GM23338 (cell line): ENCODE measurements at regions not wholly inside any gene's neighbourhood (a gene's known extent, or its start where the extent isn't known, plus 50 kb on each side); places are given as distances from the start of the nearest gene placed in this dataset.

ENCODE experiments used
- ATAC-seq: fragments of 200-7000 bp; cut with Tn5 transposase; 3 replicates; pipeline ENCODE4 v1.9.1; 2020
- DNase-seq: peaks from one replicate; pipeline ENCODE4 v3.0.0-alpha.2; 2015; ENCODE audit warnings: low spot score
- H2AFZ ChIP-seq: fragments of 200-600 bp; sonication (generic); 2 replicates; pipeline ENCODE4 v1.8.0; 2016; ENCODE audit warnings: antibody characterized with exemption, mild to moderate bottlenecking, moderate library complexity
- H3F3A ChIP-seq: fragments of 200-600 bp; sonication (generic); replicated peaks from 2 replicates; pipeline ENCODE4 v1.8.0; 2017; ENCODE audit warnings: antibody characterized with exemption, mixed run types, low read depth
- H3K27ac ChIP-seq: fragments of 200-600 bp; sonication (generic); 2 replicates; pipeline ENCODE4 v1.6.1; 2016; ENCODE audit warnings: low read depth
- H3K27me3 ChIP-seq: fragments of 200-600 bp; sonication (generic); 2 replicates; pipeline ENCODE4 v1.8.0; 2016; ENCODE audit warnings: mild to moderate bottlenecking, mixed run types, moderate library complexity; ENCODE audit not compliant: insufficient read depth
- H3K36me3 ChIP-seq: fragments of 200-600 bp; sonication (generic); 2 replicates; pipeline ENCODE4 v1.8.0; 2016; ENCODE audit warnings: mild to moderate bottlenecking; ENCODE audit not compliant: insufficient read depth
- H3K4me1 ChIP-seq: fragments of 200-600 bp; sonication (generic); 2 replicates; pipeline ENCODE4 v1.8.0; 2016; ENCODE audit warnings: mild to moderate bottlenecking, moderate library complexity; ENCODE audit not compliant: insufficient read depth
- H3K4me2 ChIP-seq: fragments of 200-600 bp; sonication (generic); 2 replicates; pipeline ENCODE4 v1.7.1; 2017; ENCODE audit warnings: mixed run types
- H3K4me3 ChIP-seq: fragments of 200-600 bp; sonication (generic); 2 replicates; pipeline ENCODE4 v1.6.1; 2016; ENCODE audit warnings: mixed run types
- H3K79me2 ChIP-seq: fragments of 200-600 bp; sonication (generic); replicated peaks from 2 replicates; pipeline ENCODE4 v1.8.0; 2017; ENCODE audit warnings: mild to moderate bottlenecking; ENCODE audit not compliant: insufficient read depth
- H3K9me2 ChIP-seq: fragments of 200-600 bp; sonication (generic); 2 replicates; pipeline ENCODE4 v1.8.0; 2017; ENCODE audit not compliant: insufficient read depth
- H4K20me1 ChIP-seq: fragments of 200-600 bp; sonication (generic); replicated peaks from 2 replicates; pipeline ENCODE4 v1.8.0; 2017; ENCODE audit warnings: mild to moderate bottlenecking; ENCODE audit not compliant: insufficient read depth
- H3K27ac Mint-ChIP-seq: 2 replicates; pipeline ENCODE4 v1.8.0; 2020; ENCODE audit warnings: inconsistent platforms, mild to moderate bottlenecking, moderate library complexity, mixed read lengths
- H3K27me3 Mint-ChIP-seq: 3 replicates; pipeline ENCODE4 v1.8.0; 2022; ENCODE audit warnings: low read depth, mild to moderate bottlenecking, moderate library complexity, mixed read lengths, inconsistent platforms; ENCODE audit not compliant: insufficient read depth, poor library complexity
- H3K36me3 Mint-ChIP-seq: 3 replicates; pipeline ENCODE4 v1.8.0; 2021; ENCODE audit warnings: low read depth, mild to moderate bottlenecking, inconsistent platforms, moderate library complexity, mixed read lengths
- H3K4me1 Mint-ChIP-seq: 3 replicates; pipeline ENCODE4 v1.8.0; 2020; ENCODE audit warnings: mild to moderate bottlenecking, inconsistent platforms, mixed read lengths
- H3K4me3 Mint-ChIP-seq: 3 replicates; pipeline ENCODE4 v1.8.0; 2021; ENCODE audit warnings: moderate library complexity, mild to moderate bottlenecking, inconsistent platforms, mixed read lengths
- H3K9me3 Mint-ChIP-seq: 3 replicates; pipeline ENCODE4 v1.8.0; 2020; ENCODE audit warnings: moderate library complexity, mild to moderate bottlenecking, inconsistent platforms, mixed read lengths
- CREB1 ChIP-seq: fragments of 250-450 bp; sonication (Bioruptor Pico); IDR thresholded peaks from 2 replicates; pipeline ENCODE4 v1.5.0; 2020; ENCODE audit warnings: low read depth, mild to moderate bottlenecking, moderate library complexity
- ETS1 ChIP-seq: IDR thresholded peaks from 2 replicates; pipeline ENCODE4 v1.6.1; 2016; ENCODE audit warnings: antibody characterized with exemption
- EZH2phosphoT487 ChIP-seq: fragments of 200-600 bp; sonication (generic); IDR thresholded peaks from one replicate; pipeline ENCODE4 v1.8.1; 2018; ENCODE audit warnings: antibody characterized with exemption; ENCODE audit not compliant: unreplicated experiment
- NANOG ChIP-seq: IDR thresholded peaks from 2 replicates; pipeline ENCODE4 v1.6.1; 2016; ENCODE audit warnings: antibody characterized with exemption, borderline replicate concordance
- POLR2AphosphoS5 ChIP-seq: IDR thresholded peaks from 2 replicates; pipeline ENCODE4 v1.6.1; 2016; ENCODE audit warnings: antibody characterized with exemption, low read depth
- STAT1 ChIP-seq: IDR thresholded peaks from one replicate; pipeline ENCODE4 v1.6.1; 2016; ENCODE audit warnings: antibody characterized with exemption; ENCODE audit not compliant: unreplicated experiment
- ZNF114 ChIP-seq: fragments of 250-450 bp; sonication (Bioruptor Pico); IDR thresholded peaks from 2 replicates; pipeline ENCODE4 v1.5.0; 2020; ENCODE audit warnings: mild to moderate bottlenecking, moderate library complexity
- ZNF331 ChIP-seq: fragments of 250-450 bp; sonication (Bioruptor Pico); IDR thresholded peaks from 2 replicates; pipeline ENCODE4 v1.5.0; 2020; ENCODE audit warnings: low read depth, mild to moderate bottlenecking, moderate library complexity
- ZNF462 ChIP-seq: fragments of 250-450 bp; sonication (Bioruptor Pico); IDR thresholded peaks from 2 replicates; pipeline ENCODE4 v1.5.0; 2020; ENCODE audit warnings: mild to moderate bottlenecking, moderate library complexity
- TF ChIP-seq, protein P1 (sequence below), 2 experiments: fragments of 200-600 bp in 1 of 2; sonication (generic) in 1 of 2; conservative IDR thresholded peaks; 2 replicates each; pipeline versions ENCODE4 v1.5.1 to v1.6.1; 2016 to 2017; ENCODE audit warnings: antibody characterized with exemption in 2 of 2, low read depth in 2 of 2, mild to moderate bottlenecking in 2 of 2, moderate library complexity in 1 of 2

DNA sequence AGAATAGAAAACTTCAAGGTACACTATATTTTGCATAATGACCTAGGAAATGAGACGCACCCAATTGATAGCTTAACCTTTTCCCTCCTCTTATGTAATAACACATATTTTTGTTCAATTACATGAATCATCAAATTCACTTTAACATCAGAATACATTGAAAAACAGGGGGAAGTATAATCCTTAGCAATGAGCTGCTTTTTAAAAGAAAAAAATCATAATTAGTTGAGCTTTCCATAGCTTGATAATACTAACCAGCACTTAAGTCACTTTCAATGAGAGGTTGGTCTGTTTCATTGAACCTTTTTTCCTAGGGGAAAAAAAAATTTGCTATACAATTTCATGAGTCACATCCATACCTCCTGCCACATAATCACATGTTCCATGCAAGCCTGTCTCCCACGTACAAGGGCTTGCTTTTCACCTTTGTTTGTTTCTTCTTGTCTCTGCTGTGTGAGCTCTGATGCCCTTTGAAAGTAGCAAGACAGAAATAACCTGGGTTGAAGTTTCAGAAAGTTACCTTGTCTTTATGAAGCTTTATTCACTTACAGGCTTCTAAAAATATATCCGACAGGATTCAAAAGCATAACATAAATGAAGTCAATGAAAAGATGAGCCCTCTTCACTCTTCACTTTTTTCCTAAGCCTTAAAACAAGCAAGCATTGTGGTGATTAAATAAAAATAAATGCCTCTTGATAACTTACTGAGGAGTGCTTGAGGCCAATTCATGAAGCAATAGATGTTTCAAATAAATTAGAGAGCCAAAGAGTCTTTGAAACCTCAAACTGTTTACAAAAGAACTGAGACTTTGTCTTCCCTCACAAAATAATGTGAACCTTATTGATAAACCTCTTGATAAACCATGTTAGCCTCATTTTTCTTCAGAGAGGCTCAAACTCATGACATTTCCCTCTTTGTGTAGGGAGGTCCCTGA lies 108.5 kb downstream of the FEM1C start:
- Mint-ChIP-seq H3K4me1 (no peaks in the 10 kb centered on the region), H3K36me3 (peaks cover 15% of the 10 kb centered on the region), H3K27me3 (peaks cover 3% of the 10 kb centered on the region), H3K9me3 (peaks cover 26% of the 10 kb centered on the region), H3K4me3 (no peak overlapping the region), H3K27ac (no peak overlapping the region)
- ATAC-seq (no peak), DNase-seq (no peak)
- Histone ChIP-seq H4K20me1 (no peaks in the 10 kb centered on the region), H3F3A (no peaks in the 10 kb centered on the region), H3K27ac (no peak overlapping the region), H3K4me2 (no peak overlapping the region), H3K79me2 (no peaks in the 10 kb centered on the region), H3K9me2 (no peaks in the 10 kb centered on the region), H2AFZ (no peak overlapping the region), H3K4me1 (no peaks in the 10 kb centered on the region), H3K27me3 (no peaks in the 10 kb centered on the region), H3K36me3 (0 out of 2 replicates have a peak, but pooled peaks cover 6% of the 10 kb centered on the region), H3K4me3 (no peak overlapping the region)
- TF ChIP-seq ETS1 (no peak), ZNF462 (CRISPR knock-in tag) (no peak), EZH2phosphoT487 (no peak), STAT1 (no peak), CREB1 (no peak), NANOG (no peak), ZNF331 (CRISPR knock-in tag) (no peak), POLR2AphosphoS5 (no peak), ZNF114 (CRISPR knock-in tag) (no peak)
- TF ChIP-seq, protein P1, sequence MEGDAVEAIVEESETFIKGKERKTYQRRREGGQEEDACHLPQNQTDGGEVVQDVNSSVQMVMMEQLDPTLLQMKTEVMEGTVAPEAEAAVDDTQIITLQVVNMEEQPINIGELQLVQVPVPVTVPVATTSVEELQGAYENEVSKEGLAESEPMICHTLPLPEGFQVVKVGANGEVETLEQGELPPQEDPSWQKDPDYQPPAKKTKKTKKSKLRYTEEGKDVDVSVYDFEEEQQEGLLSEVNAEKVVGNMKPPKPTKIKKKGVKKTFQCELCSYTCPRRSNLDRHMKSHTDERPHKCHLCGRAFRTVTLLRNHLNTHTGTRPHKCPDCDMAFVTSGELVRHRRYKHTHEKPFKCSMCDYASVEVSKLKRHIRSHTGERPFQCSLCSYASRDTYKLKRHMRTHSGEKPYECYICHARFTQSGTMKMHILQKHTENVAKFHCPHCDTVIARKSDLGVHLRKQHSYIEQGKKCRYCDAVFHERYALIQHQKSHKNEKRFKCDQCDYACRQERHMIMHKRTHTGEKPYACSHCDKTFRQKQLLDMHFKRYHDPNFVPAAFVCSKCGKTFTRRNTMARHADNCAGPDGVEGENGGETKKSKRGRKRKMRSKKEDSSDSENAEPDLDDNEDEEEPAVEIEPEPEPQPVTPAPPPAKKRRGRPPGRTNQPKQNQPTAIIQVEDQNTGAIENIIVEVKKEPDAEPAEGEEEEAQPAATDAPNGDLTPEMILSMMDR (conservative IDR thresholded peaks at IDR 0.05; ENCODE audit: low read depth in 2 of 2) = no peak
